ENCODE measurements at regions not wholly inside any gene's neighbourhood (a gene's known extent, or its start where the extent isn't known, plus 50 kb on each side); places are given as distances from the start of the nearest gene placed in this dataset.

GRCh38 chr6:40717411-40718057, 130.4 kb upstream of the LRFN2 start:
- no peak overlapping the region for H3K27ac ChIP-seq (ENCODE audit: low read depth, low read length, poor library complexity, severe bottlenecking)
- no peak overlapping the region for H3K4me3 ChIP-seq (ENCODE audit: low read depth, low read length, poor library complexity, severe bottlenecking)
- H3K4me1 ChIP-seq (ENCODE audit: insufficient read depth, low read length, poor library complexity, severe bottlenecking) = peaks cover 4% of the 10 kb centered on the region
- H3K9me3 ChIP-seq (ENCODE audit: low read depth, low read length, poor library complexity, severe bottlenecking) = no peaks in the 10 kb centered on the region
- CTCF ChIA-PET = no interaction called here
- POLR2A ChIA-PET (ENCODE audit: low non-redundant PET) = no interaction called here
- no peaks in the 10 kb centered on the region for H3K27me3 ChIP-seq (replicated peaks; ENCODE audit: insufficient read depth, low read depth, low read length, poor library complexity)
- DNase-seq (ENCODE audit: low spot score) = no peak
- TF ChIP-seq CTCF (conservative IDR thresholded peaks at IDR 0.05; ENCODE audit: low read depth, low read length) (no peak), EZH2 (IDR thresholded peaks at IDR 0.05; ENCODE audit: borderline replicate concordance, low read depth, low read length, poor library complexity, severe bottlenecking) (no peak)
- no TSS peak for BruUV-seq (replicated peaks)
- intact Hi-C loops (cut with micrococcal nuclease; ENCODE audit: unreplicated experiment) = no loop called here
- H3K36me3 ChIP-seq (ENCODE audit: insufficient read depth, low read length, poor library complexity, severe bottlenecking) = no peaks in the 10 kb centered on the region

- Histone ChIP-seq H3K9me3 (ENCODE audit: low read depth, low read length, poor library complexity, severe bottlenecking) (no peaks in the 10 kb centered on the region), H3K4me1 (ENCODE audit: insufficient read depth, low read length, poor library complexity, severe bottlenecking) (peaks cover 4% of the 10 kb centered on the region), H3K27ac (ENCODE audit: low read depth, low read length, poor library complexity, severe bottlenecking) (no peak overlapping the region), H3K27me3 (replicated peaks; ENCODE audit: insufficient read depth, low read depth, low read length, poor library complexity) (no peaks in the 10 kb centered on the region), H3K36me3 (ENCODE audit: insufficient read depth, low read length, poor library complexity, severe bottlenecking) (no peaks in the 10 kb centered on the region), H3K4me3 (ENCODE audit: low read depth, low read length, poor library complexity, severe bottlenecking) (no peak overlapping the region)
- intact Hi-C loops (cut with micrococcal nuclease; ENCODE audit: unreplicated experiment) = no loop called here
- no peak for TF ChIP-seq EZH2 (IDR thresholded peaks at IDR 0.05; ENCODE audit: borderline replicate concordance, low read depth, low read length, poor library complexity, severe bottlenecking)
- TF ChIP-seq CTCF (conservative IDR thresholded peaks at IDR 0.05; ENCODE audit: low read depth, low read length) = no peak
- no TSS peak for BruUV-seq (replicated peaks)
- ChIA-PET CTCF (no interaction called here), POLR2A (ENCODE audit: low non-redundant PET) (no interaction called here)
- no peak for DNase-seq (ENCODE audit: low spot score)
Measured at GRCh38 chr6:40715570-40716403, 128.6 kb upstream of the LRFN2 start.

- ChIA-PET POLR2A (ENCODE audit: low non-redundant PET) (no interaction called here), CTCF (no interaction called here)
- no peaks in the 10 kb centered on the region for H3K9me3 ChIP-seq (ENCODE audit: low read depth, low read length, poor library complexity, severe bottlenecking)
- no peak overlapping the region for H3K27ac ChIP-seq (ENCODE audit: low read depth, low read length, poor library complexity, severe bottlenecking)
- no peaks in the 10 kb centered on the region for H3K36me3 ChIP-seq (ENCODE audit: insufficient read depth, low read length, poor library complexity, severe bottlenecking)
- BruUV-seq (replicated peaks) = no TSS peak
- H3K4me3 ChIP-seq (ENCODE audit: low read depth, low read length, poor library complexity, severe bottlenecking) = no peak overlapping the region
- peaks cover 4% of the 10 kb centered on the region for H3K4me1 ChIP-seq (ENCODE audit: insufficient read depth, low read length, poor library complexity, severe bottlenecking)
- no peak for DNase-seq (ENCODE audit: low spot score)
- intact Hi-C loops (cut with micrococcal nuclease; ENCODE audit: unreplicated experiment) = no loop called here
- no peaks in the 10 kb centered on the region for H3K27me3 ChIP-seq (replicated peaks; ENCODE audit: insufficient read depth, low read depth, low read length, poor library complexity)
- TF ChIP-seq EZH2 (IDR thresholded peaks at IDR 0.05; ENCODE audit: borderline replicate concordance, low read depth, low read length, poor library complexity, severe bottlenecking) = no peak
- TF ChIP-seq CTCF (conservative IDR thresholded peaks at IDR 0.05; ENCODE audit: low read depth, low read length) = no peak
Measured at GRCh38 chr6:40714576-40715564, 127.7 kb upstream of the LRFN2 start.
